ENCODE measurements at regions not wholly inside any gene's neighbourhood (a gene's known extent, or its start where the extent isn't known, plus 50 kb on each side); places are given as distances from the start of the nearest gene placed in this dataset.

GRCh38 chr1:200354243-200354642 is 55.6 kb downstream of the ZNF281 start:
- no peak for DNase-seq

- DNase-seq = no peak
These were observed 56.6 kb downstream of the ZNF281 start for GRCh38 chr1:200353232-200353631.

- DNase-seq = no peak
These were observed 57.8 kb downstream of the ZNF281 start for GRCh38 chr1:200351826-200352549.

GRCh38 chr1:200351425-200351824 is 58.4 kb downstream of the ZNF281 start:
- DNase-seq = no peak

- DNase-seq = no peak
These were observed 63.1 kb downstream of the ZNF281 start for GRCh38 chr1:200346700-200347099.

GRCh38 chr1:200345520-200345919 is 64.3 kb downstream of the ZNF281 start:
- DNase-seq = no peak

- DNase-seq = no peak
These were observed 66.0 kb downstream of the ZNF281 start for GRCh38 chr1:200343874-200344273.

GRCh38 chr1:200342511-200343311 is 67.1 kb downstream of the ZNF281 start:
- no peak for DNase-seq

- no peak for DNase-seq
These were observed 71.4 kb downstream of the ZNF281 start for GRCh38 chr1:200338451-200338850.

GRCh38 chr1:200337831-200338230 is 72.0 kb downstream of the ZNF281 start:
- DNase-seq = no peak

- DNase-seq = no peak
These were observed 72.4 kb downstream of the ZNF281 start for GRCh38 chr1:200337410-200337809.

- DNase-seq = no peak
These were observed 72.9 kb downstream of the ZNF281 start for GRCh38 chr1:200336901-200337391.

GRCh38 chr1:200336101-200336845 is 73.6 kb downstream of the ZNF281 start:
- no peak for DNase-seq

- DNase-seq = no peak
These were observed 75.1 kb downstream of the ZNF281 start for GRCh38 chr1:200334661-200335256.

- DNase-seq = no peak
These were observed 76.5 kb downstream of the ZNF281 start for GRCh38 chr1:200333329-200333728.

GRCh38 chr1:200332716-200333115 is 77.1 kb downstream of the ZNF281 start:
- no peak for DNase-seq

- no peak for DNase-seq
These were observed 79.0 kb downstream of the ZNF281 start for GRCh38 chr1:200330741-200331428.

GRCh38 chr1:200329208-200329882 is 80.5 kb downstream of the ZNF281 start:
- DNase-seq = no peak

- DNase-seq = no peak
These were observed 81.5 kb downstream of the ZNF281 start for GRCh38 chr1:200328379-200328778.

- DNase-seq = no peak
These were observed 85.9 kb downstream of the ZNF281 start for GRCh38 chr1:200323856-200324400.

- DNase-seq = no peak
These were observed 90.7 kb downstream of the ZNF281 start for GRCh38 chr1:200319148-200319547.

Measured in T1000 (cell line).